ENCODE measurements at regions not wholly inside any gene's neighbourhood (a gene's known extent, or its start where the extent isn't known, plus 50 kb on each side); places are given as distances from the start of the nearest gene placed in this dataset.

DNA sequence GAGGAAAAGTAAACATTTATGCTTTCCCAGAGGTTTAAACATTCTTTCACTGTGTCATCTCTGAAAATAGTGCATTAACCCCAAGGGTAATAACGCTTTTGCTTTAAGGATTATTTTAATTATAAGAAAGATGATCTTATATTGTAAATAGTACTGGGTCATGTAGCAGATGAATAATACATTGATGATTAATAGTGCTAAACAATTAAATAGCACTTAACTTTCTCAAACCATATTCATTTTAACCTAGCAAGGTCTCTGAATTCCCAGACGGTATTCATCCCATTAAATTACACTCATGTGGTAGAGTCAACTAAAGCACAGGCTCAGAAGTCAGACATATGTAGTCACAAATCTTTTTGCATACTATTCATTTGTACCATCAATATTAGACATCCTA, 115.6 kb upstream of the FAR2 start:
- TF ChIP-seq, protein P1, sequence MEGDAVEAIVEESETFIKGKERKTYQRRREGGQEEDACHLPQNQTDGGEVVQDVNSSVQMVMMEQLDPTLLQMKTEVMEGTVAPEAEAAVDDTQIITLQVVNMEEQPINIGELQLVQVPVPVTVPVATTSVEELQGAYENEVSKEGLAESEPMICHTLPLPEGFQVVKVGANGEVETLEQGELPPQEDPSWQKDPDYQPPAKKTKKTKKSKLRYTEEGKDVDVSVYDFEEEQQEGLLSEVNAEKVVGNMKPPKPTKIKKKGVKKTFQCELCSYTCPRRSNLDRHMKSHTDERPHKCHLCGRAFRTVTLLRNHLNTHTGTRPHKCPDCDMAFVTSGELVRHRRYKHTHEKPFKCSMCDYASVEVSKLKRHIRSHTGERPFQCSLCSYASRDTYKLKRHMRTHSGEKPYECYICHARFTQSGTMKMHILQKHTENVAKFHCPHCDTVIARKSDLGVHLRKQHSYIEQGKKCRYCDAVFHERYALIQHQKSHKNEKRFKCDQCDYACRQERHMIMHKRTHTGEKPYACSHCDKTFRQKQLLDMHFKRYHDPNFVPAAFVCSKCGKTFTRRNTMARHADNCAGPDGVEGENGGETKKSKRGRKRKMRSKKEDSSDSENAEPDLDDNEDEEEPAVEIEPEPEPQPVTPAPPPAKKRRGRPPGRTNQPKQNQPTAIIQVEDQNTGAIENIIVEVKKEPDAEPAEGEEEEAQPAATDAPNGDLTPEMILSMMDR (optimal IDR thresholded peaks at IDR 0.05 in 1 of 3, IDR thresholded peaks at IDR 0.05 in 1 of 3, conservative IDR thresholded peaks at IDR 0.05 in 1 of 3; ENCODE audit: extremely low read depth in 1 of 3, insufficient read depth in 2 of 3, low read length in 3 of 3): no peak
- TF ChIP-seq EZH2 (IDR thresholded peaks at IDR 0.05; ENCODE audit: low read length): no peak
- no peak overlapping the region for H3K9ac ChIP-seq (ENCODE audit: control insufficient read depth, extremely low read depth, insufficient read depth, low read length)
- no peaks in the 10 kb centered on the region for H3K79me2 ChIP-seq (ENCODE audit: control insufficient read depth, insufficient read depth, low read length)
- no peaks in the 10 kb centered on the region for H3K9me3 ChIP-seq (ENCODE audit: control insufficient read depth, low read depth, low read length)
- H3K36me3 ChIP-seq (ENCODE audit: control insufficient read depth in 2 of 2, extremely low read depth in 1 of 2, insufficient read depth in 2 of 2, low read length in 2 of 2): no peaks in the 10 kb centered on the region
- no peak overlapping the region for H3K4me3 ChIP-seq (ENCODE audit: control insufficient read depth in 2 of 3, extremely low read depth in 1 of 3, insufficient read depth in 2 of 3, low read depth in 1 of 3, low read length in 3 of 3)
- H2AFZ ChIP-seq (ENCODE audit: control insufficient read depth, low read length): no peak overlapping the region
- no peak overlapping the region for H3K4me2 ChIP-seq (ENCODE audit: control insufficient read depth, extremely low read depth, insufficient read depth, low read depth, low read length)
- no peaks in the 10 kb centered on the region for H3K27me3 ChIP-seq (ENCODE audit: control insufficient read depth, extremely low read depth, insufficient read depth, low read length)
- DNase-seq (ENCODE audit: low read depth, low spot score): no peak
- dilution Hi-C loops (cut with MboI; ENCODE audit: extremely low pct_ligation_motif_present, low sequenced_read_pairs): no loop called here
- no peaks in the 10 kb centered on the region for H3K9me1 ChIP-seq (ENCODE audit: control insufficient read depth, extremely low read depth, insufficient read depth, low read length)
- no peak for FAIRE-seq
- no peak overlapping the region for H3K27ac ChIP-seq (ENCODE audit: control insufficient read depth, insufficient read depth, low read length)
- H4K20me1 ChIP-seq (ENCODE audit: control insufficient read depth, extremely low read depth, insufficient read depth, low read length): no peaks in the 10 kb centered on the region
- peaks cover 6% of the 10 kb centered on the region for H3K4me1 ChIP-seq (ENCODE audit: control insufficient read depth, extremely low read depth, insufficient read depth, low read length)

DNA sequence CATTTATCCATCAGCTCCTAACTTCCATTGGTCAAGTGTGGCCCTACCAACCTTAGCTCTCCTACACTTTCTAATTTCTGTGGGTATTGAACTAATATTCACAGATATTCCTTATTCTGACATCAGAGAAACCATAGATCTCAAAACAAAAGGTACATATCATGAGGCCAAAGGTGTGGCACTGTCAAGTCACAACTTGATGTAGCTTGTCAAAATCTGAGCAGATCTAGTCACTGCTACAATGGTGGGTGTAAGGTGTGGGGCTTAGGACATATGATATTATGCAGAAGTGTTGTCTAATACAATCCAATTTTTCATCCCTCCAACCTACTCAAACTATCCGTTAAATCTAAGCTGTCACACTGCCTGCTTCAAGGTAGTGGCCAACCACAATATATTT, 114.0 kb upstream of the FAR2 start:
- no peak overlapping the region for H3K9ac ChIP-seq (ENCODE audit: control insufficient read depth, extremely low read depth, insufficient read depth, low read length)
- dilution Hi-C loops (cut with MboI; ENCODE audit: extremely low pct_ligation_motif_present, low sequenced_read_pairs): no loop called here
- H3K27ac ChIP-seq (ENCODE audit: control insufficient read depth, insufficient read depth, low read length): no peak overlapping the region
- no peak for DNase-seq (ENCODE audit: low read depth, low spot score)
- H3K36me3 ChIP-seq (ENCODE audit: control insufficient read depth in 2 of 2, extremely low read depth in 1 of 2, insufficient read depth in 2 of 2, low read length in 2 of 2): no peaks in the 10 kb centered on the region
- no peak for FAIRE-seq
- H3K79me2 ChIP-seq (ENCODE audit: control insufficient read depth, insufficient read depth, low read length): no peaks in the 10 kb centered on the region
- TF ChIP-seq, protein P1 (optimal IDR thresholded peaks at IDR 0.05 in 1 of 3, IDR thresholded peaks at IDR 0.05 in 1 of 3, conservative IDR thresholded peaks at IDR 0.05 in 1 of 3; ENCODE audit: extremely low read depth in 1 of 3, insufficient read depth in 2 of 3, low read length in 3 of 3): no peak
- TF ChIP-seq EZH2 (IDR thresholded peaks at IDR 0.05; ENCODE audit: low read length): no peak
- H3K9me3 ChIP-seq (ENCODE audit: control insufficient read depth, low read depth, low read length): no peaks in the 10 kb centered on the region
- no peaks in the 10 kb centered on the region for H3K27me3 ChIP-seq (ENCODE audit: control insufficient read depth, extremely low read depth, insufficient read depth, low read length)
- no peak overlapping the region for H3K4me2 ChIP-seq (ENCODE audit: control insufficient read depth, extremely low read depth, insufficient read depth, low read depth, low read length)
- no peak overlapping the region for H2AFZ ChIP-seq (ENCODE audit: control insufficient read depth, low read length)
- H3K9me1 ChIP-seq (ENCODE audit: control insufficient read depth, extremely low read depth, insufficient read depth, low read length): no peaks in the 10 kb centered on the region
- peaks cover 6% of the 10 kb centered on the region for H3K4me1 ChIP-seq (ENCODE audit: control insufficient read depth, extremely low read depth, insufficient read depth, low read length)
- no peak overlapping the region for H3K4me3 ChIP-seq (ENCODE audit: control insufficient read depth in 2 of 3, extremely low read depth in 1 of 3, insufficient read depth in 2 of 3, low read depth in 1 of 3, low read length in 3 of 3)
- no peaks in the 10 kb centered on the region for H4K20me1 ChIP-seq (ENCODE audit: control insufficient read depth, extremely low read depth, insufficient read depth, low read length)

All from keratinocyte (primary cell).